MM.1S (cell line): ENCODE measurements at regions not wholly inside any gene's neighbourhood (a gene's known extent, or its start where the extent isn't known, plus 50 kb on each side); places are given as distances from the start of the nearest gene placed in this dataset.

Experiments
- CTCF ChIP-seq: fragments of 300-600 bp; sonication (generic); IDR thresholded peaks from 2 replicates; pipeline ENCODE4 v1.5.1; 2016; ENCODE audit warnings: antibody characterized with exemption, low read length, mixed read lengths
- EZH2 ChIP-seq: fragments of 300-600 bp; sonication (generic); optimal IDR thresholded peaks from 2 replicates; pipeline ENCODE3; 2017; ENCODE audit warnings: low read depth, mild to moderate bottlenecking, antibody characterized with exemption, low read length, mixed read lengths

GRCh38 chr3:115399750-115400149 lies 223.6 kb upstream of the GAP43 start:
- TF ChIP-seq CTCF, result no peak
- TF ChIP-seq EZH2, result no peak
